ENCODE measurements at regions not wholly inside any gene's neighbourhood (a gene's known extent, or its start where the extent isn't known, plus 50 kb on each side); places are given as distances from the start of the nearest gene placed in this dataset.
"Not testable (repeated sequence)": the region's sequence is repeated elsewhere in the genome, so short reads cannot be mapped to it uniquely, and the experiment has no call there.

DNA sequence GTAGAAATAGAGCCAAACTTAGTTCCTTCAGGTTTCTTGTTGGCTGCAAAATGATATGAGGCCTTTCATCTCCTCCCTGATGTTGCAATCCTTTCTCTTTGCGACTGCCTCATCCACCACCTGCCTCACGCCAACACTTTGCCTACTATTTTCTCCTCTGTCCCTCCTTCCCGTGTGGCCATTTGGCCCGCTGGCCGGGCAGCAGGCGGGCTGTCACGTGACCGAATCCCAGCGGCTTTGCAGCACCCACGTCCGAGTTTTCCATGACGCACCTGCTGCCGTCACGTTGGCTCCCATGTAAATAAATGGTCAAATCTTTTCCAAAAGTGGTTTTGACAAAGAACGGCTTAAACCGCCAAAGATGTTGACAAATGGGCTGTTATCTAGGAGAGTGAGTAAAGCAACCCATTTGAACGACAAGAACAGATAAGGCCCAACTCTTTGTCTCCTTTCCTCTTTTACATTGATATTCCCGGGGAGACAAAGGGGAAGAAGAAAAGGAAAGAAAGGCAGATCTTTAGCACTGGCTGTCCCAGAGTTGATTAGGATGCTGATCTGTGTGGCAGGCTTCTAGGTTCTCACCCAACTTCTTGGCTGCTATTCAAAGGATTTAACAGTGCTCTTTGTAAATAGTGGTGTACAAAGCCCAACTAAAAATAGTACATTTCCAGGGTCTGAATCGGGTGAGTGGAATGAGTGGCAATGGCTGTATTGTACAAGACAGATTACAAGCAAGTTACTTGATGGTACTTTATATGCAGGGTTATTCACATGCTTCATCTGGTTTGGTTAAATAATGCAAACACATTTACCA, 174.2 kb upstream of the JADE1 start:
- in situ Hi-C loops (cut with HindIII; ENCODE audit: low pct_unique_long_range_greater_than_20kb, low sequenced_read_pairs), result no loop called here
- DNase-seq (ENCODE audit: low read depth, low spot score), result peak; percentile 45

DNA sequence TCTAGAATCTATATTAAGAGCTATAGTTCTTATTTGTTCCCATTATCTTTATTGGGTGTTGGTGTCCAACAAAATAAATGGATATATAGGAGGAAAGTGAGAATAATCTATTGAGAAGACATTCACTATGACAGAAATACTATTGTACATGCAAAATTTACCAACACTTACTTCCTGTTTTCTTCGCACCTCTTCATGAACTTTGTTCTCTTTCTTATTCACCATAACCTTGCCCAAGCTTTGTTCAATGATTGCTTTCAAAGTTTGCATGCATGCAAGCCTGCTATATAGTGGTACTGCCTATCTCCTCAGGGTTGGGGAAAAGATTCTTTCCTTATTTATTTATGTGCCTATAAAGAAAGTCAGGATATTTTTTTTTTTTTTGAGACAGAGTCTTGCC, 176.4 kb upstream of the JADE1 start:
- in situ Hi-C loops (cut with HindIII; ENCODE audit: low pct_unique_long_range_greater_than_20kb, low sequenced_read_pairs), result no loop called here
- DNase-seq (ENCODE audit: low read depth, low spot score), result no peak

DNA sequence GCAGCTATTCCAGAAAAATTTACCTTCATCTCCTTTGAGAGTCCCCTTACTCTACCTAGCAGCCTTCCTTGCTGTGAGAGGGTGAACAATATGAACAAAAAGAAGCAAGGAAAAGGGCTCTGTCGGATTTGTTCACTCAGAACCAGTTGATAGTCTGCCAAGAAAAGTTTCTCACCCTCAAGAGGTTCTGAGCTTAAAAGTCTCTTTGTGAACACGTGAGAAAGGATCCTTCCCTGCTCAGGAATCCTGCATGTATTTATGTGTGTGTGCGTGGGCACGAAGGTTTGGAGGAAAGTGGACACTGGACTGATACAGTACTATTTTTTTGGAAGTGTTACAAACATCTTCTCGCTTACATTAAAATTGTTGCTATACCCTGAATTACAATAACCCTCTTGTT, 178.6 kb upstream of the JADE1 start:
- in situ Hi-C loops (cut with HindIII; ENCODE audit: low pct_unique_long_range_greater_than_20kb, low sequenced_read_pairs), result no loop called here
- DNase-seq (ENCODE audit: low read depth, low spot score), result peak; percentile 53

DNA sequence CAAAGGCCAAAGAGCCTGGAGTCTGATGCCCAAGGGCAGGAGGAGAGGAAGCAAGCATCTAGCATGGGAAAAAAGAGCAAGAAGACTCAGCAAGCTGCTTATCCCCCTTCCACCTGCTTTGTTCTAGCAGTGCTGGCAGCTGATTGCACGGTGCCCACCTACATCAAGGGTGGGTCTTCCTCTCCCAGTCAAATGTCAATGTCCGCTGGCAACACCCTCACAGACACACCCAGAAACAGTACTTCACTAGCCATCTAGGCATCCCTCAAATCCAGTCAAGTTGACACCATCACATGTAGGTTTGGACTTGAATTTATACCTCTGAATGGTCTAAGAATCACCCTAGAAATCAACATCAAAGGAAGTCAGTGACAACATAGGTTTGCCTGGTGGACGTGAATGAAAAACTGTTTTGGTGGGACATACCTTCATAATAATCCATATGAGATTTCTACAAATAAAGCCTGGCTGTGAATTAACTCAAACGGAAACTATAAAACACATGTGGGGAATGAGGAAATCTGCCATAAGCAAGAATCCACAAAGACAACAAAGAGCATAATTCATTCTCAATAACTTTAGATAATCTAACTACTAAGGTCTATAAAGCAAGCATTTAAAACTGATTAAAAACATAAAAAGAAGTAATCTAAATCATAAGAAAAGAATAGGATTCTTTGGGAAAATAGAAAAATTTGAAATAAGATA, 185.8 kb upstream of the JADE1 start:
- in situ Hi-C loops (cut with HindIII; ENCODE audit: low pct_unique_long_range_greater_than_20kb, low sequenced_read_pairs), result no loop called here

DNA sequence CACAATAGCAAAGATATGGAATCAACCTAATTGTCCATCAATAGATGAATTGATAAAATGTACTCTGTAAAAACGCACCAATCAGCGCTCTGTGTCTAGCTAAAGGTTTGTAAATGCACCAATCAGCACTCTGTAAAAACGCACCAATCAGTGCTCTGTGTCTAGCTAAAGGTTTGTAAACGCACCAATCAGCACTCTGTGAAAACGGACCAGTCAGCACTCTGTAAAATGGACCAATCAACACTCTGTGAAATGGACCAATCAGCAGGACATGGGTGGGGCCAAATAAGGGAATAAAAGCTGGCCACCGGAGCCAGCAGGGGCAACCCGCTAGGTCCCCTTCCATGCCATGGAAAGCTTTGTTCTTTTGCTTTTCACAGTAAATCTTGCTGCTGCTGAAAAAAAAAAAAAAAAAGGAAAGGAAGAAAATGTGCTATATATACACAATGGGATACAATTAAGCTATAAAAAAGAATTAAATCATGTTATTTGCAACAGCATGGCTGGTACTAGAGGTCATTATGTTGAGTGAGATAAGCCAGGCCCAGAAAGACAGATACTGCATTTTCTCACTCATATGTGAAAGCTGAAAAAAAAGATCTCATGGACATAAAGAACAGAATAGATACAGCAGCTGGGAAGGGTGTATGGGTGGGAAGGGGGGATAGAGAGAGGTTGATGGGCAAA, 189.1 kb upstream of the JADE1 start:
- DNase-seq (ENCODE audit: low read depth, low spot score); in situ Hi-C loops (cut with HindIII; ENCODE audit: low pct_unique_long_range_greater_than_20kb, low sequenced_read_pairs): not testable (repeated sequence)

More for the DNA sequence above, 185.8 kb upstream of the JADE1 start:
- no peak for DNase-seq (ENCODE audit: low read depth, low spot score)

DNA sequence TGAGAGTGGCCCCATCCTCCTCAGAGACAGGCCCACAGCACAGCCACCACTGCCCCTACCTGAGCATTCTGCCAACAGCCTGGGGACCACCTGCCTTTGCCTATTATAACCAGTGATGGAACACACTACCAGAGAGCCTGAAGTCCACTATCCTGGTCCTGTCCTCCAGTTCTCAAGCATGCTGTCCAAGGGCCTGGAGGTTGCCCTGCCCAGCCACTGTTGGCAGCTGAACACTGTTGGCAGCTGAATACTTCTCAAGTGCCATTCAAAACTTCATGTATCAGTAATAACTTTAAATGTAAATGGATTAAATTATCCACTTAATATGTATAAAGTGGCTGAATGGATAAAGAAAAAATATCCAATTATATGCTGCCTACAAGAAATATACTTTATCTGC, 194.3 kb upstream of the JADE1 start:
- in situ Hi-C loops (cut with HindIII; ENCODE audit: low pct_unique_long_range_greater_than_20kb, low sequenced_read_pairs), result no loop called here
- no peak for DNase-seq (ENCODE audit: low read depth, low spot score)

DNA sequence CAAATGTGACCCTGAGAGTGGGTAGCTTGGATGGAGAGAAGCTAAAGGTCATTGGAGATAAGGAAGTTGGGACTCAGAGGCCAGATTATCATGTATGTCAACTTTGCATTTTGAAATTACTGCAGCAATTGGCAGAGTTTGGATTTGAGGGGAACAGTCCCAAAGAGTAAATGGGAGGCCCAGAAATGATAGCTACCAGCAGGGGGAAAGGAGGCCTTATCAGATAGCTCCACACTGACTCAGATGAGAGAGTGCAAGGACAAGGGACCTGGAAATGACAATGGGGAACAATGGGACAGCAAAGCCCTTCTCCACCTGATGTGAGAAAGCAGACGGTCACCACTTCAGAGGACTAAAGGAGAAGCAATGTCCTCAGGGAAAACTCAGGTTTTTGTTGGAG, 201.5 kb upstream of the JADE1 start:
- in situ Hi-C loops (cut with HindIII; ENCODE audit: low pct_unique_long_range_greater_than_20kb, low sequenced_read_pairs), result no loop called here
- DNase-seq (ENCODE audit: low read depth, low spot score), result no peak

DNA sequence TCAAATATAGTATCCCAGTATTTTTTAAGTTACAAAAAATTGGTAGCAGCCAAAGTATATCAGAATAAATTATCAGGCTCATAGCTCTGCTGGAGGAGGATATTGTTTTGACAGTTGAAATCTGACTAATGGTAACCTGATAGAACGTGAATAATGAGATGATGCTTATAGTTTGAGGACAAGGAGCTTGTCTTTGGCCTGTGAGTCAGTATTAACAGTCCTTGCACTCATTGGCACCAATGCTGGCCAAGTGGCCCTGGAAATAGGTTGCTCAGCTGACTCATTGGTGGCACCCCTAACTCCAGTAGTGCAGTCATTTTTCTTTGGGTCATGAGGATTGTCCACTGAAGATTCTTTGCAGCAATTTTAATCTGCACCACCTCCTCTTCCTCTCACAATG, 203.3 kb upstream of the JADE1 start:
- in situ Hi-C loops (cut with HindIII; ENCODE audit: low pct_unique_long_range_greater_than_20kb, low sequenced_read_pairs), result no loop called here
- DNase-seq (ENCODE audit: low read depth, low spot score), result no peak

DNA sequence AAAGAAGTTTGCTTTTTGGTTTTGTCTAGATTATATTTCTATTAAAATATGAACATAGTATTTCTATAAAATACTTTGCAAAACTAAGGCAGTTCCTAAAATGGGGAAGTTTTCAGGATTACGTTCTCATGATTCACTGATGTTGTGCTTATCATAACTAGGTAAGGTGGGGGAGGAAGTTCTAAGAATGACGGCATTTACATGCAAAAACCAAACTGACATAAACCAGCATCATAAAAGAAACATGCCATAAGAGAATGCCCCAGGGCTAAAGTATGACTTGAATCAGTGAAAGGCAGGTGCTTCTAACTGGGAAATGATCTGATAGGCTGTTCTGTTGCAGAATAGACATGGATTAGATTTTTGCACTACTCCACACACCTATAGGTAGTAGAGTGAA, 204.7 kb upstream of the JADE1 start:
- in situ Hi-C loops (cut with HindIII; ENCODE audit: low pct_unique_long_range_greater_than_20kb, low sequenced_read_pairs), result no loop called here
- DNase-seq (ENCODE audit: low read depth, low spot score), result no peak

DNA sequence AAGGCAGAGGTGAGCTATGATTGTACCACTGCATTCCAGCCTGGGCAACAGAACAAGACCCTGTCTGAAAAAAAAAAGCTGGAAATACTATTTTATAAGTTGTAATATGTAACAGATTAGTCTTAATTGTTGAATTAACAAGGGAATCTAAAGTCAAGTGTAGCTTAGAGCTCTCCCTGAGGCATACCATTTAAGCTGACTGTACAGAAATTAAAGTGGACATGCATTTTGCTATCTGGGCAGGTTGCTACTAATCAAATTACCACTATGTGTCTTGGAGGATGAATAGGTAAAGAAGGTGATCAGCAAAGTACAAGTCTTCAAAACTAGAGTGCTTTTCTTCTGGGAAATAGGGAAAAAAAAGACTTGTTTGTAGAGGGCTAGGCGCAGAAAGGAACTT, 205.3 kb upstream of the JADE1 start:
- in situ Hi-C loops (cut with HindIII; ENCODE audit: low pct_unique_long_range_greater_than_20kb, low sequenced_read_pairs), result no loop called here
- no peak for DNase-seq (ENCODE audit: low read depth, low spot score)

DNA sequence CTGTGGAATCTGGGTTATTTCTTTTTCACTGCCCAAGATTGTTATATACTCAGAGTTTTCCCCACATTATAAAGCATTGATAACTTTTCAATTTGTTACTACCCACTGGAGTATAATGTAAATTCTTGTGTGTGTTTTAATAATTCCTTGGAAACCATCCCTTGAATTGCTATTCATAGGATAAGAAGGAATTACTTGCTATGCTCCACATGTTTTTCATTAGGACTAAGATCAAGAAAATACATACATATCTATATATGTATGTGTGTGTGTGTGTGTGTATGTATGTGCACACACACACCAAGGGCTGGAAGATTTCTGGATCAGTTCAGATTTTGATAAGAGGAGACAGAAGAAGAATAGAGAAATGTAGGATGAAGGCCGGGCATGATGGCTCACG, 206.4 kb upstream of the JADE1 start:
- in situ Hi-C loops (cut with HindIII; ENCODE audit: low pct_unique_long_range_greater_than_20kb, low sequenced_read_pairs), result no loop called here

DNA sequence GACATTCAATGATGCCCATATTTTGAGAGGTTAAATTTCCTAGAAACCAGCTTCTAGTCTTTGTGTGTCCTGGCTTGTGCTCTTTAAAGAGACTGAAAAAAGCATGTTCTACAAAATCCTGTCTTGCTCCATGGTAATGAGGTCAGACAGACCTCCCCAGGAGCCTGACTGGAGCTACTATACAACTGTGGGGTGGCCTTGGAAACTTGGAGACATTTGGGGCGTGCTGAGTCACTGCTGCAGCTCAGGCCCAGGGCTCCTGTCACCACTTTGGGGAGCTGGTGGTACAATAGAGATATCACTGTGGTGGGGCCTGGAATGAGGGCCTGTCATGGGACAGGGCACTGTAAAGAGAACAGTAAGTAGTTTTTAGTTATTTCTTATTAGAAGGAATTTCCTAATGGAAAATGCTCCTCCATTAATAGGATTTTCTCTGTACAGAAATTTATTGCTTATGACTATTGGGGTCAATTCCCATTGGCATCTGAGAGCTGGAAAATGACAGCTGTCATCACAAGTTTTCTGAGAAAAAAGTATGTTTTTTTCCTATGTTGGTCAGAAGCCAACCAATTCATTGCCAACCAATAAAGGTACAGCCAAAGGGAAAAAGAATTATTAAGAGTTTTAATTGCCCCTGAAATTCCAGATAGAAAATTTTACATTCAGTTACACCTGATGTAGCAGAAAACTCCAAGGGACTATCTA, 207.4 kb upstream of the JADE1 start:
- in situ Hi-C loops (cut with HindIII; ENCODE audit: low pct_unique_long_range_greater_than_20kb, low sequenced_read_pairs), result no loop called here
- DNase-seq (ENCODE audit: low read depth, low spot score), result no peak

More for the DNA sequence above, 206.4 kb upstream of the JADE1 start:
- no peak for DNase-seq (ENCODE audit: low read depth, low spot score)

DNA sequence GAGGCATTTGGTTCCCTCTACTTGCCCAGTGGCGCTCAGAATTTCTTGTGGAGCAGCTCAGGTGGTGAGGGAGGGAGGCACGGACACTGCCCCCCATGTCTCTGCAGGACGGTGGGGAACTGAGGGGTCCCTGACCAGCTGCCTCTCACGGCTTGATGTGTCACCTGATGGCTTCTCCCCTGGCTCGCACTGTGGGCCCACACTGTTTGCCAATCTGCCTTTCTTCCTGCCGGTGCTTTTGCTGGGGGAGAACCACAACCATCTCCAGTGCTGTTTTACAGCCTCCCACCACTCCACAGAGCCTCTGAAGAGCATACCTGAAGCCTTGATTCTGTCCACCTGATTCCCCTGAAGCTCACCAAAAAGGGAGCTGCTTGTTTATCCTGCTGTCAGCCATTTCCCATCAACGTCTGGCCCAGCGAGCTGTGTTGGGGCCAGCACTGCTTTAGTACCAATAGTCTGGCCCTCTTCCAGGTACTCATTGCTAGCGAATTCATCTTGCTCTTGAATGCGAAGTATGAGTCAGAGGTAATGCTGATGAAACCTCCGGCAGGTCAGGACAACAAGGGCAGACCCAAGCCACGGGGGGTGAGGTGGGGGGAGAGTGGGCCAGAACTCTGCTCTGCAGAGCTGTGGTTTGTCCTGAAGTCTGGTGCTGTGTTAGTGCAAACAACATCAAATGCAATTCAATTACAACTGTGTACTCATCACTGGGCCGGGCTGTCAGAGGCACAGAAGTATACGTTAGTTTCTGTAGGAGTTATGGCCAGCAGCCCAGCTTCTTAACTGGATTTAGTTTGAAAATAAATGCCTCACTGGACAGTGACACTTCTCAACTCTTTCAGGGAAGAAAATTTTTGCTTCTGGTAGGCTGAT, 208.3 kb upstream of the JADE1 start:
- no peak for DNase-seq (ENCODE audit: low read depth, low spot score)
- in situ Hi-C loops (cut with HindIII; ENCODE audit: low pct_unique_long_range_greater_than_20kb, low sequenced_read_pairs), result no loop called here

DNA sequence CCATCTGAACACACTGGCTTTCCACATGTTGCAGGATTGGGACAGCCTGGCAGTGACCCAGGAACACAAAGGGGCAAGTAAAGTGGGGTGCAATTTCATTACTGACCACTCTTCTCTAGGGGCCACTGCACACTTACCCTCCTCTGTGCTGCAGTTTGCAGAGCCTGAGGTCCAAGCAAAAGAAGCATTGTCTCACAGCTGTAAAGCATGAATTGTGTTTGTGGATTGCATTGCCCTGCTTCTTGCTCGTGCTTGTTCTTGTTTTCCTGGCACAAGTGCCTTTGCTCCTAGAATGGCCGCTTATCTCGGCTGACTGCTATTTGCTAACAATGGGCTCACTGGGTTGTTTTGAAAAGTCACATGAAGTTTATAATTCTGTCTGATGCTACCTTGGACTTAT, 209.1 kb upstream of the JADE1 start:
- in situ Hi-C loops (cut with HindIII; ENCODE audit: low pct_unique_long_range_greater_than_20kb, low sequenced_read_pairs), result no loop called here
- peak; percentile 3 for DNase-seq (ENCODE audit: low read depth, low spot score)

DNA sequence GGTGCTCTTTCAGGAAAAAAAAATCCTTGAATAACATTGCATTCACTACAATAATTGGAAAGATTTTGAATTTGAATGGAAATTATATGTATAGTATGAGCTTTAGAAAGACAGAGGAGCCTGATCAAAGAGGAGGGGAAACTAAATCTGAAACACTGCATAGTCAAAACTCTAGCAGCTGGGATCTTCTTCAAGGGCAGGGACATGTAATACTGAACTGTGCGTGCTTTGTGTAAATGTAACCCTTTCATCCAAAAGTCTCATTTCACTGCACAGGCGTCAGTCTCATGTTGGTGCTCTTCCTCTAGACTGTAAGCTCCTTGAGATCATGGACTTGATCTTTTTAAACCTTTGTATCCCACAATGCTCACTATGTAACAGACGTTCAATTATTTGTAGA, 212.0 kb upstream of the JADE1 start:
- no peak for DNase-seq (ENCODE audit: low read depth, low spot score)
- in situ Hi-C loops (cut with HindIII; ENCODE audit: low pct_unique_long_range_greater_than_20kb, low sequenced_read_pairs), result no loop called here

DNA sequence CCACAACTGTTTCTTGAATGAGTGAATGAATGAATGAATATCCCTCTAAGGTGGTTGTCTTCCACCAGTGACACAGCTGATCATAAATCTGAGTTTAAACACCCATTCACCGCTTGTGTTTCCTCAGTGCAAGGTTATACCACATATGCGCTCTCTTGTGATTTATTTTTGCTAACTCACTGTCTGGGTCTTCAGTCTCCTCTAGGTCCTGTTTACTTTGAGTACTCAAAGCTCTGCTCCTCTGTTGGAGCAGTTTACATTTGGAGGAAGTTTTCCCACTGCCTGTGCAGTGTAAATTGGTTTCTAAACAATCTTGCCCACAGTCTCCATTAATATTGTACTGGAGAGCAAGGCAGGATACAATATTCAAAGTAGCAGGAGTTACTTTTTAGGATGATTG, 212.6 kb upstream of the JADE1 start:
- in situ Hi-C loops (cut with HindIII; ENCODE audit: low pct_unique_long_range_greater_than_20kb, low sequenced_read_pairs), result no loop called here
- DNase-seq (ENCODE audit: low read depth, low spot score), result no peak

DNA sequence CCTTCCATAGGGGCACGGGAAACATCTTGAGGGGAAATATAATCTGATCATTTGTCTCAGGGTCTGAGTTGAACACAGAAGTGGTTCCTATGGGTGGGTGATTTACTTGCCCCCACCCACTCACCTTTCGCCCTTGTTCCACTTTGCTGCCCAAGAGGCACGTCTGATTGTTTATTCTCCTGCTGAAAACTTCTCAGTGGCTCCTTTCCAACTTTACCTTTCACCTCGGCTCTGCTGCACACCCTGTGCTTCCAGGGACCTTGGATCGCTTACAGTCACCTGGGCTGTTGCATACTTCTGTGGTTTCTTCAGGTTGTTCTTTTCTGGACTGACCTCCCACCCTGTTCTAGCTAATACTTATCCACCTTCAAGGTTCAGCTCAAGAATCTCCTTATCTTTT, 213.4 kb upstream of the JADE1 start:
- in situ Hi-C loops (cut with HindIII; ENCODE audit: low pct_unique_long_range_greater_than_20kb, low sequenced_read_pairs), result no loop called here

More for the DNA sequence above, 213.4 kb upstream of the JADE1 start:
- DNase-seq (ENCODE audit: low read depth, low spot score), result no peak

Data from SK-MEL-5 (cell line).